Activated CD4-positive, alpha-beta T cell treated with anti-CD3 and anti-CD28 coated beads, Interleukin-10, Interleukin-2, amounts not matched to agents 100 ng/mL and 50 ng/mL, durations not matched to agents 16 hours and 8 hours (primary cell): ENCODE measurements at regions not wholly inside any gene's neighbourhood (a gene's known extent, or its start where the extent isn't known, plus 50 kb on each side); places are given as distances from the start of the nearest gene placed in this dataset.
A peak's percentile ranks its signal among the peaks of the same experiment; 100 is the strongest.
"Not testable (repeated sequence)": the region's sequence is repeated elsewhere in the genome, so short reads cannot be mapped to it uniquely, and the experiment has no call there.

Source experiments
- DNase-seq: peaks from one replicate; pipeline ENCODE4 v3.0.0-alpha.2; 2020

GRCh38 chr6:119758385-119758784 is 408.8 kb upstream of the MAN1A1 start:
- DNase-seq: no peak

- DNase-seq: no peak
Observed at GRCh38 chr6:119757467-119757866, 407.9 kb upstream of the MAN1A1 start.

GRCh38 chr6:119749335-119749734 is 399.8 kb upstream of the MAN1A1 start:
- no peak for DNase-seq

- not testable (repeated sequence) for DNase-seq
Observed at GRCh38 chr6:119748535-119748934, 399.0 kb upstream of the MAN1A1 start.

DNA sequence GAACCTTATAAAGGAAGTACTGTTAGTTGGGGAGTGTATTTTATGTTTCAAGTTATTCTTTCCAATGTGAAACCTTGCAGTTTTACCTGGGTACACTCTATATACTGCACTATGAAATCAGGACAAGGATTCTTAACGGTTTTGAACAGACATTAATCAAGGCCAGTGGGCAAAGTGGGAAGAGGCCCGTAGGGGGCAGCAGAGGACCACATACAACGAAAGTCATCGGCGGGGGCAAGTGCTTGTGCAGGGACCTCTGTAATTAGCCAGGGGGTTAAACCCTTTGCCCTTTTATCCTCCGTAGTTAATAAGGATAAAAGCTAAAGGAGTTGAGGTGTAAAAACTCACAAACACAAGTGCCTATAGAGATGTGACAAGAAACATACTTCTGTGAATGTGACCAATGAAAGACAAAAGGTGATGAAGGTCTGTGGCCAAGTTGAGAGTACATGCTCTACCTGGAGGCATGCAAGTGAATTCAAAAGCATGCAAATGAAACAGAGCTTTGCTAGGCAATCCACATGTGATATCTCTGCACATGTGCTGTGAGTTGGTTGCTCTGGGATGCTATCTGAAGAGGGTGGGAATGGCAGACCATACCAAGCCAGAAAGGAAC is 392.7 kb upstream of the MAN1A1 start:
- DNase-seq: peak; percentile 63

DNA sequence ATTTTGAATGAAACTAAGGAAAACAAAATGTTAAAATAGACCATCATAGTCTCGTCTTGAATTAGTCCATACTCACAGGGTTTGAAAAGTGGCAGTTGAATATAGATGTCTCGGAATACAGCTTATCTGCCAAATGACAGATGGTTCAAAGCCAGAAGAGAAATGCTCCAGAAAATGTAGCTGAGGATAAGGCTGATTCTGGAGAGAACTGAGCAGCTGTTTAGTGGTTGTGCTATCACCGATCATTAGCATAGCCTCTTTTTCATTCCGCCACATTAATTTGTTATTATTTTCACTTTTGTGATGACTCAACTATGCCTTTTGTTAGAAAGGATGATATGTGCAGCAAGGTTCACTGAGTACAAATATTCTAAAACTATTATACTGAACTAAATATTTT is 390.2 kb upstream of the MAN1A1 start:
- no peak for DNase-seq

GRCh38 chr6:119738425-119738824 is 388.9 kb upstream of the MAN1A1 start:
- no peak for DNase-seq

- DNase-seq: no peak
Observed at GRCh38 chr6:119736296-119737021, 386.9 kb upstream of the MAN1A1 start.

DNA sequence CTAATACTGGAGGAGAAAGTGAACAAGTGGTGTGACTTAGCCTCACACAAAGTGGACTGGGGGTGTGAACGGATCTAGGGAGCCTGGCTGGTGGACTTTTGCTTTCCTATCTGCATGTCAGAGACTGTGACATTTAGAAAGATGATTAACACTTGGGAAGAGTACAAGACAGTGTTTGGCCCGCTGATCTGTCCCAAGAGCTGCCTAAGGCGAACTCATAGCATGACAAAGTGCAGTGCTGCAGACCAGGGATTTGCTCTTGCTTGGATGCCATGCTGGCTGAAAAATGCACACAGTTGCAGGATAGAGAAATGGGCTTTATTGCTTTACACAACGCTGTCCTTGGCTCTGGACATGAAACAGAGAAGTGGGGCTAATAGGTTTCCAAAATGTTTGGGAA is 386.0 kb upstream of the MAN1A1 start:
- DNase-seq: no peak

DNA sequence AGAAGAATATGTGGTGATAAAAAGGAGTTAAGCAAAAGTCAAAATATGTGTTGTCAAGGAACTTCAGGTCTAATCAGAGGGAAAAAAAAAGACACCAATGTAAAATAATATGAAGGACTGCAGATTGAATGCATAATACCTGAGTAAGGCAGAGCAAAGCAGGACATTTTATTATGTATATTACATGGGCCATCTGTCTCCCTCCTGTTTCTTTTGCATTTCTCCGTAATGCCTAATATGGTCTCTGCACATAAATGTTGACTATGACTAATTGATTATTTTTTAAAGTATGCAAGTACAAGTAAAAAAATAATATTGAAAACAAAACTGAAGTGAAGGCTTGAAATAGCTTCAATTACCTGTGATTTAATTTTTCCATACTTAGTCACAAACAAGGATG is 384.7 kb upstream of the MAN1A1 start:
- no peak for DNase-seq

- DNase-seq: no peak
Observed at GRCh38 chr6:119728935-119729334, 379.4 kb upstream of the MAN1A1 start.

DNA sequence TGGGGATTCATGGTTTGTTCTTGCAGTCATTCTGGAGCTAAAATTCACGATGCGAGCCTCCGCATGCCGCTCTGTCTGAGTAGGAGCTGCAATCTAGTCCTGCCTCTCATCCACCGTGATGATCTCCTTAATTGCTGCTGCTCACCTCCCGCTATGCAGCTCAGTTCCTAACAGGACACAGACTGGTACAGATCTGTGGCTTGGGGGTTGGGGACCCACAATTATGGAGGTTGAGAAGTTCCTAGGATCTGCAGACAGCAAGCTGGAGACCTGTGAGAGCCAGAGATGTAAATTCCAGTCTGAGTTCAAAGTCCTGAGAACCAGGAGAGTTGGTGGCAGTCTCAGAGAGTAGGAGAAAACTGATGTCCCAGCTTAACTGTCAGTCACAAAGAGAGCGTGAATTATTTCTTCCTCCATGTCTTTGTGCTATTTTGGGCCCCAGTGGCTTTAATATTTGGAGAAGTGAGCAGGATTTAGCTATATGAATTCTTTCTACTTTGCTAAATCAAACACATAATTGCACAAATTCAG is 378.7 kb upstream of the MAN1A1 start:
- no peak for DNase-seq

GRCh38 chr6:119727504-119728219 is 378.1 kb upstream of the MAN1A1 start:
- no peak for DNase-seq

DNA sequence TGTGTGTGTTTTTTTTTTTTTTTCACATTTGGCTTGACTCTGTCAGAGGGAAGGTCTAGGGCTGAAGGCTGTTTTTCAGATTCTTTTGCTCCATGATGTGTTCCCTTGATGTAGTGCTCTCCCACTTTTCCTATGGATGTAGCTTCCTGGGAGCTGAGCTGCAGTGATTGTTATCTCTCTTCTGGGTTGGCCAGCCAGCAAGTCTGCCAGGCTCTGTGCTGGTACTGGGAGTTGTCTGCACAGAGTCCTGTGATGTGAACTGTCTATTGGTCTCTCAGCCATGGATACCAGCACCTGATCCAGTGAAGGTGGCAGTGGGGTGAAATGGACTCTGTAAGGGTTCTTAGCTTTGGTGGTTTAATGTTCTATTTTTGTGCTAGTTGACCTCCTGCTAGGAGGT is 377.4 kb upstream of the MAN1A1 start:
- DNase-seq: not testable (repeated sequence)

DNA sequence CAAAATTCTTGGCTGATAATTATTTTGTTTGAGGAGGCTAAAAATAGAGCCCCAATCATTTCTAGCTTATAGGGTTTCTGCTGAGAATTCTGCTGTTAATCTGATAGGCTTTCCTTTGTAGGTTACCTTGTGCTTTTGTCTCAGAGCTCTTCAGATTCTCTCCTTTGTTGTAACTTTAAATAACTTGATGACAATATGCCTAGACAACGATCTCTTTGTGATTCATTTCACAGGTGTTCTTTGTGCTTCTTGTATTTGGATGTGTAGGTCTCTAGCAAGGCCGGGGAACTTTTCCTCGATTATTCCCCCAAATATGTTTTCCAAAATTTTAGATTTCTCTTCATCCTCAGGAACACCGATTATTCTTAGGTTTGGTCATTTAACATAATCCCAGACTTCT is 376.5 kb upstream of the MAN1A1 start:
- no peak for DNase-seq

DNA sequence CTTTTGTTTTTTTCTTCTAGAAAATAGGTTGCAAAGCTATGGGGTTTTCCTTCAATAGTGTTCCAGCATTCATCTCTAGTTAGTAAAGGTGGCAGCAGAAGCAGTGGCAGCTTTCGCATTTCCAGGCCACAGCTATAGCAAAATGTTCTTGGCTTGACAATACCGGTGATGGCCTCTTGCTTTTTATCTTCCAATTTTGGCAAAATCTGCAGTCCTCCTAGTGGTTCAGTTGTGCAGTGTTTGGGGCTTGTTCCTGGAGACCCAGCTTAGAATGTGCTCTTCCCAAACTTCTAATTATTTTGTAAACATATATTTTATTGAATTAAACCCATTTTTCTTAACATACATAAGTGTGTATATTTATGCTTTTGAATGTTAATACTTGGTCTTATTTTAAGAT is 370.6 kb upstream of the MAN1A1 start:
- no peak for DNase-seq

GRCh38 chr6:119717942-119718341 is 368.4 kb upstream of the MAN1A1 start:
- DNase-seq: no peak

DNA sequence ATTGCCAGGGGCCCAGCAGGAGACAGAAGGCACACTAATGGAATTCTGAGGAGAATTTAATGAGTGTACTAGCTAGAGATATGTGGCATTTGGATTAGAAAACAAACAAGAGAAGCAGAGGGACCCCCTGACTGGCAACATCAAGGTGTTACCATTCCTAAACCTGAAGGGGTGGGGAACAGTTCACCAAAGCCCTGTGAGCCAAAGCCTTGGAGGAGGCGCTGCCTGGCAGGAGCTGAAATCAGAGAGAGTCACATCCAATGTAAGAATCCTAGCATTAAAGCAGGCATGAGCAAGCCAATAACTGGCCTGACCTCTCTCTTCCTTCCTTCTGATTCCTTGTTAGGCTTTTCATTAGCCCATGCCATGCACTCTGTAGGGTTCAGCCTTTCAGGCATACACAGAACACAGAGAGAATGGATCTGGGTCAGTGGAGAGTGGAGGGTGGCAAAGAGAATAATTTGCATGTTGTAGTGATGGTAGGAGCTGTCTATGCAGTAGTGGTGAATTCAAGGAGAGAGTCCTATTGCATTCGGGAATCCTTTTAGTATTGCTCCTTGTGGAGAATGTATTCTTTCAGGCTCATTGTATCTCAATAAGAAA is 367.2 kb upstream of the MAN1A1 start:
- DNase-seq: no peak

- no peak for DNase-seq
Observed at GRCh38 chr6:119713903-119714302, 364.3 kb upstream of the MAN1A1 start.

DNA sequence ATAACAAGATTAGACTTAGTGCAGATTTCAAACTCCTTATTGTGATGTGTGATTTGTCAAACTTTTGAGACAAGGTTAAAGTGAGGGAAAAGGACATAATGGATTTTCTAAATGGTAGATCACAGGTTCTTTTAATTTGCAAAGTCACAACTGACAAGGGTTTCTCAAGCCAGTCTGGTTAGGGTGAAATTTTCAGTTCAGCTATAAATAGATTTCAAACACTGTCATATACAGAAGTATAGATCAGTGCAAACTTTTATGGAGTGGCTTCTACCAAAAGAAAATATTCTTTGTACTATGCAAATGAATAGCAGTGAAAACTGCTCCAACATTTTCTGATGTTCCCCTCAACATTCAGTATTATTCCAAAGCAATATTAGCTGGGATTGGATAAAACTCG is 337.1 kb upstream of the MAN1A1 start:
- DNase-seq: no peak

- DNase-seq: no peak
Observed at GRCh38 chr6:119686240-119686639, 336.7 kb upstream of the MAN1A1 start.

DNA sequence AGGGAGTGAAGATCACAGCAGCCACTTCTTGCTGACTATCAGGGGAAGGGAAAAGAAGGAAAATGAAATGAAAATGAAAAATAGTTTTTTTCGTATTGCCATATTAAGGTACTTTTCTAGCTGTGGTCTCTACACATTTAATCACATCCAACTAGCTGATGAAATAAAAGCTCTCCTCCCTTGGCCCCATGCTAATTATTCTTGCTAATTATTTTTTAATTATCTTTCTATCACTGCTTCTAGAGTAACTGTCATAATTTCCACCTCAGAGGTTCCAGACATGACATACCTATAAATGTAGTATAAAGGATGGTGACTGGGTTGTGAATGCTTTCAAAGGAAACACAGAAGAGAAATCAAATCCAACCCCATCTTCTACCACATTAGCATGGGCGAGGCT is 334.1 kb upstream of the MAN1A1 start:
- no peak for DNase-seq

DNA sequence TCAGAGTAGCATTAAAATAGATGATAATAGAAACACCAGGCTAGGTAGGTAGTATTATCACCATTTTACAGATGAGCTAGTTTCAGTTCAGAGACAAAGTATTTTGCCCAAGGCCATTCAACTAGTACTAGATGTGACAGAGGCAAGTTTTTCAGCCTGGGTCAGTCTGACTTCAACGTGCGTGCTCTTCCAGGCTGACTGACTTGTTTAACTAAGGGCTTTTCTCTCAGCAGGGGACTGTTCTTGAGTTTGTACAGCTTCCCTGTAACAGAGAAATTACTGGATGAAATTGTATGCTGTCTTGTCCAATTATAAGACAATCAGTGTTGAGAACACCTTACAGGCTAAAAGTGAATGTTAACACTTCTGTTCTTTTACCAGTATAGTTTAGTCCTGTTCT is 333.5 kb upstream of the MAN1A1 start:
- no peak for DNase-seq

GRCh38 chr6:119678961-119679360 is 329.4 kb upstream of the MAN1A1 start:
- no peak for DNase-seq
